ENCODE measurements at regions not wholly inside any gene's neighbourhood (a gene's known extent, or its start where the extent isn't known, plus 50 kb on each side); places are given as distances from the start of the nearest gene placed in this dataset.

DNA sequence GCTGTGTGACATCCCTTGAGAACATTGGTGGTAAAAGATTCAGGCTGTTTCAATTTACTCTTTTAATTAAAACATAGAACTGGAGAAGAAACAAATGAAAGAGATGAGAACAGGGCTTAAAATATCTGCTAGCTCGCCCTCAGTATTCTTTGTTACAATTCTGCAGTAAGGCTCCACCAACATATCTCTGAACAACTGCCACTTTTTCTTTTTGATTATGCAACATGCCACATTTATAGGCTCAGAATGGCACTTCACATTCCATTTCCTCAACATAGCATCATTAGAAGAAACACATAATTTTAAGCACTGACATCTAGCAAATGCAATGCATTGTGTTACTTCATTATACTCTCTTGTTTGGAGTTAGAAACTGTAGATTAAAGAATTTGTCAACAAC, 1315.2 kb downstream of the LRFN5 start:
- ChIA-PET POLR2A (no interaction called here), CTCF (no interaction called here)
- intact Hi-C loops (cut with micrococcal nuclease) (no loop called here), dilution Hi-C loops (cut with MboI; ENCODE audit: extremely low pct_ligation_motif_present, low sequenced_read_pairs) (no loop called here)
- DNase-seq (ENCODE audit: low read depth, low spot score) (no peak), FAIRE-seq (no peak)
- H3K4me1 ChIP-seq (ENCODE audit: control insufficient read depth, extremely low read depth, insufficient read depth, low read length): no peaks in the 10 kb centered on the region
- no peaks in the 10 kb centered on the region for H3K9me1 ChIP-seq (replicated peaks; ENCODE audit: control insufficient read depth, extremely low read depth, insufficient read depth, low read length)
- no peak overlapping the region for H3K4me3 ChIP-seq (replicated peaks in 1 of 3; ENCODE audit: insufficient read depth in 1 of 3, low read depth in 1 of 3, low read length in 3 of 3)
- H3K9ac ChIP-seq (replicated peaks; ENCODE audit: extremely low read depth, insufficient read depth, low read length): no peak overlapping the region
- H3K4me2 ChIP-seq (ENCODE audit: insufficient read depth, low read length): no peak overlapping the region
- no peaks in the 10 kb centered on the region for H3K27me3 ChIP-seq (ENCODE audit: control insufficient read depth in 2 of 2, insufficient read depth in 2 of 2, low read length in 2 of 2)
- H4K20me1 ChIP-seq (replicated peaks; ENCODE audit: control insufficient read depth, extremely low read depth, insufficient read depth, low read length): no peaks in the 10 kb centered on the region
- H2AFZ ChIP-seq (ENCODE audit: low read depth, low read length): no peak overlapping the region
- no TSS peak for BruUV-seq (replicated peaks)
- H3K36me3 ChIP-seq (ENCODE audit: control insufficient read depth in 2 of 2, extremely low read depth in 1 of 2, insufficient read depth in 2 of 2, low read length in 2 of 2): no peaks in the 10 kb centered on the region
- no peaks in the 10 kb centered on the region for H3K79me2 ChIP-seq (ENCODE audit: control insufficient read depth, insufficient read depth, low read length)
- TF ChIP-seq, protein P1, sequence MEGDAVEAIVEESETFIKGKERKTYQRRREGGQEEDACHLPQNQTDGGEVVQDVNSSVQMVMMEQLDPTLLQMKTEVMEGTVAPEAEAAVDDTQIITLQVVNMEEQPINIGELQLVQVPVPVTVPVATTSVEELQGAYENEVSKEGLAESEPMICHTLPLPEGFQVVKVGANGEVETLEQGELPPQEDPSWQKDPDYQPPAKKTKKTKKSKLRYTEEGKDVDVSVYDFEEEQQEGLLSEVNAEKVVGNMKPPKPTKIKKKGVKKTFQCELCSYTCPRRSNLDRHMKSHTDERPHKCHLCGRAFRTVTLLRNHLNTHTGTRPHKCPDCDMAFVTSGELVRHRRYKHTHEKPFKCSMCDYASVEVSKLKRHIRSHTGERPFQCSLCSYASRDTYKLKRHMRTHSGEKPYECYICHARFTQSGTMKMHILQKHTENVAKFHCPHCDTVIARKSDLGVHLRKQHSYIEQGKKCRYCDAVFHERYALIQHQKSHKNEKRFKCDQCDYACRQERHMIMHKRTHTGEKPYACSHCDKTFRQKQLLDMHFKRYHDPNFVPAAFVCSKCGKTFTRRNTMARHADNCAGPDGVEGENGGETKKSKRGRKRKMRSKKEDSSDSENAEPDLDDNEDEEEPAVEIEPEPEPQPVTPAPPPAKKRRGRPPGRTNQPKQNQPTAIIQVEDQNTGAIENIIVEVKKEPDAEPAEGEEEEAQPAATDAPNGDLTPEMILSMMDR (IDR thresholded peaks at IDR 0.05; ENCODE audit: extremely low read depth in 1 of 2, insufficient read depth in 1 of 2, low read depth in 1 of 2, low read length in 2 of 2): no peak
- no peak for TF ChIP-seq POLR2AphosphoS5 (IDR thresholded peaks at IDR 0.05; ENCODE audit: insufficient read depth, low read depth, low read length)
- TF ChIP-seq MYC (IDR thresholded peaks at IDR 0.05; ENCODE audit: low read depth, low read length): no peak
- no peak for TF ChIP-seq FOS (IDR thresholded peaks at IDR 0.05; ENCODE audit: borderline replicate concordance, insufficient read depth, low read length)
- TF ChIP-seq, protein P2, sequence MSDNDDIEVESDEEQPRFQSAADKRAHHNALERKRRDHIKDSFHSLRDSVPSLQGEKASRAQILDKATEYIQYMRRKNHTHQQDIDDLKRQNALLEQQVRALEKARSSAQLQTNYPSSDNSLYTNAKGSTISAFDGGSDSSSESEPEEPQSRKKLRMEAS (IDR thresholded peaks at IDR 0.05; ENCODE audit: insufficient read depth, insufficient read length): no peak
- no peak for TF ChIP-seq EZH2 (IDR thresholded peaks at IDR 0.05; ENCODE audit: borderline replicate concordance, low read depth, low read length, severe bottlenecking)
- TF ChIP-seq POLR2A (IDR thresholded peaks at IDR 0.05; ENCODE audit: low read depth, low read length): no peak
- TF ChIP-seq JUN (IDR thresholded peaks at IDR 0.05; ENCODE audit: borderline replicate concordance, insufficient read depth, insufficient read length, low read depth): no peak
- TF ChIP-seq GATA2 (IDR thresholded peaks at IDR 0.05; ENCODE audit: insufficient read depth, insufficient read length, low read depth, low read length): no peak
- H3K9me3 ChIP-seq (replicated peaks; ENCODE audit: control insufficient read depth, insufficient read depth, low read length): peaks cover 3% of the 10 kb centered on the region
- no peak overlapping the region for H3K27ac ChIP-seq (ENCODE audit: insufficient read depth, low read depth, low read length)

Measured in endothelial cell of umbilical vein (primary cell).